Thyroid gland (tissue), 4 donors: ENCODE measurements at regions not wholly inside any gene's neighbourhood (a gene's known extent, or its start where the extent isn't known, plus 50 kb on each side); places are given as distances from the start of the nearest gene placed in this dataset.

Experiments
- DNase-seq, 2 donors: peaks; one replicate each; pipeline ENCODE4 v3.0.0-alpha.2; 2019
- H3K27ac ChIP-seq, 3 donors: fragments of 200-600 bp; sonication (generic); 1 replicate in 2 of 3; 2 replicates in 1 of 3; pipeline ENCODE4 v1.5.1; 2016 to 2019; ENCODE audit warnings: mild to moderate bottlenecking in 1 of 3, moderate library complexity in 1 of 3
- H3K27me3 ChIP-seq: fragments of 200-600 bp; sonication (generic); one replicate; pipeline ENCODE4 v1.5.1; 2019
- H3K36me3 ChIP-seq, 2 donors: fragments of 200-600 bp; sonication (generic); one replicate each; pipeline ENCODE4 v1.5.1; 2016 to 2019
- H3K4me1 ChIP-seq, 2 donors: fragments of 200-600 bp; sonication (generic); one replicate each; pipeline ENCODE4 v1.5.1; 2017 to 2019
- H3K4me3 ChIP-seq, 3 donors: fragments of 200-600 bp; sonication (generic); replicated peaks in 1 of 3; 1 replicate in 2 of 3; 2 replicates in 1 of 3; pipeline ENCODE4 v1.5.1; 2016; ENCODE audit warnings: mild to moderate bottlenecking in 1 of 3
- H3K9me3 ChIP-seq: fragments of 200-600 bp; sonication (generic); one replicate; pipeline ENCODE4 v1.5.1; 2017
- CTCF ChIP-seq, 6 experiments: fragments of 200-600 bp in 3 of 6; fragments of 450-650 bp in 3 of 6; sonication (generic) in 3 of 6; IDR thresholded peaks; one replicate each; pipeline ENCODE4 v1.5.1; 2016 to 2019; ENCODE audit warnings: antibody characterized with exemption in 6 of 6, mild to moderate bottlenecking in 2 of 6, inconsistent platforms in 1 of 6, moderate library complexity in 1 of 6
- POLR2A ChIP-seq, 2 donors: fragments of 450-650 bp; IDR thresholded peaks; one replicate each; pipeline ENCODE4 v1.6.1; 2017; ENCODE audit warnings: antibody characterized with exemption in 2 of 2, mild to moderate bottlenecking in 2 of 2, moderate library complexity in 1 of 2
- WGBS, 2 donors: methylation state at CpG; one replicate each; pipeline ENCODE4 v1.1.5; 2017; 5-methylcytosine and 5-hydroxymethylcytosine counted together
- intact Hi-C: fragments of 100-400 bp; cut with DNase I; formaldehyde crosslinking; loops from one replicate; pipeline ENCODE4 v1.15.1; 2023

DNA sequence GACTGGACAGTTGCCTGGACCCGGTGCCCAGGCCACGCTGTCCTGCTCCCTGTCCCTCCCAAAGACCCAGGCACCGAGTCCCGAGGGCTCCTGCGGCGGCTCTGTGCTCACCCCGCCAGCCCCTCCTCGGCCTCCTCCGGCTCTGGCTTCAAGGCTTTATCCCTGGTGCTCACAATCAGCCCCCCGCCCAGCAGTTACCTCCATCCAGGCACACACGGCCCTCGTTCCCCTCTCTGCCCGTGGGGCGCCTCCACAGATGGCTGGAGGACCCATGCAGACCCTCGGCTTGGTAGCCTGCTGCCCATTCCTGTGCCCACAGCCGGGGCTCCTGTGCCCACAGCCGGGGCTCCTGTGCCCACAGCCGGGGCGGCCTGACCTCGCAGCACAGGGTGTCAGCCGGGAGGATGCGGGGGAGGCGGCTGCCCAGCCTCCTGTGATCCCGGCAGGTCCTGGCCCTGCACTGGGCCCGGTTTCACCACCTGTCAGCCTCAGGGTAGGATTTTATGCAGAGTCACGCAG lies 52.3 kb upstream of the COL18A1 start:
- TF ChIP-seq CTCF (IDR thresholded peaks at IDR 0.05): no peak
- TF ChIP-seq POLR2A (IDR thresholded peaks at IDR 0.05): no peak
- Histone ChIP-seq H3K27ac (no peak overlapping the region), H3K4me1 (peaks cover 0 to 34% of the 10 kb centered on the region in 2 donors), H3K9me3 (no peaks in the 10 kb centered on the region), H3K4me3 (no peak overlapping the region), H3K27me3 (no peaks in the 10 kb centered on the region), H3K36me3 (no peaks in the 10 kb centered on the region)
- no peak for DNase-seq
- 88 to 89% methylated on average over 21 to 22 of the region's 26 CpGs for WGBS, 2 donors
- intact Hi-C loops: no loop called here

DNA sequence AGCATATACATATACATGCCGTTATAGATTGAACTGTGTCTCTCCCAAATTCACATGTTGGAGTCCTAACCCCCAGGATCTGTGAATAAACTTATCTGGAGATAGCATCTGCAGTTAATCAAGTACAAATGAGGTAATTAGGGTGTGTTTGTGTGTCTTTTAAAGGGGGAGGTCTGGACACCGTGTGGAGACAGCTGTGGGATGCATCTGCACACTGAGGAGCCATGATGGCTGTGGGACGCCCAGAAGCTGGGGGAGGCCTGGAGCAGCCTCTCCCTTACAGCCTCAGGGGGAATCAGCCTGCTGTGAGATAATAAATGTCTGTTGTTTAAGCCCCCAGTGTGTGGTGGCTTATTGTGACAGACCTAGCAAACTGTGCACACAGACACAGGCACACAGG lies 51.8 kb upstream of the COL18A1 start:
- intact Hi-C loops: no loop called here
- no peak for TF ChIP-seq POLR2A (IDR thresholded peaks at IDR 0.05)
- TF ChIP-seq CTCF (IDR thresholded peaks at IDR 0.05): no peak
- Histone ChIP-seq H3K4me1 (peaks cover 0 to 34% of the 10 kb centered on the region in 2 donors), H3K27ac (no peak overlapping the region), H3K36me3 (no peaks in the 10 kb centered on the region), H3K4me3 (no peak overlapping the region), H3K27me3 (no peaks in the 10 kb centered on the region), H3K9me3 (no peaks in the 10 kb centered on the region)
- no peak for DNase-seq
- WGBS, 2 donors: 70 to 73% methylated on average over 3 of the region's 3 CpGs

GRCh38 chr21:45354970-45355369 lies 50.0 kb upstream of the COL18A1 start:
- Histone ChIP-seq H3K4me1 (peaks cover 0 to 23% of the 10 kb centered on the region in 2 donors), H3K36me3 (no peaks in the 10 kb centered on the region), H3K27ac (no peak overlapping the region), H3K9me3 (no peaks in the 10 kb centered on the region), H3K27me3 (no peaks in the 10 kb centered on the region), H3K4me3 (no peak overlapping the region)
- intact Hi-C loops: no loop called here
- 69% methylated on average over 5 of the region's 5 CpGs for WGBS, 2 donors
- no peak for DNase-seq
- TF ChIP-seq POLR2A (IDR thresholded peaks at IDR 0.05): no peak
- TF ChIP-seq CTCF (IDR thresholded peaks at IDR 0.05): no peak
